Middle frontal gyrus (tissue), 1 donor: ENCODE measurements at regions not wholly inside any gene's neighbourhood (a gene's known extent, or its start where the extent isn't known, plus 50 kb on each side); places are given as distances from the start of the nearest gene placed in this dataset.
"Not testable (repeated sequence)": the region's sequence is repeated elsewhere in the genome, so short reads cannot be mapped to it uniquely, and the experiment has no call there.

Experiments
- DNase-seq: peaks from one replicate; pipeline ENCODE4 v3.0.0-alpha.2; 2015; ENCODE audit warnings: low spot score; ENCODE audit errors: extremely low spot score

DNA sequence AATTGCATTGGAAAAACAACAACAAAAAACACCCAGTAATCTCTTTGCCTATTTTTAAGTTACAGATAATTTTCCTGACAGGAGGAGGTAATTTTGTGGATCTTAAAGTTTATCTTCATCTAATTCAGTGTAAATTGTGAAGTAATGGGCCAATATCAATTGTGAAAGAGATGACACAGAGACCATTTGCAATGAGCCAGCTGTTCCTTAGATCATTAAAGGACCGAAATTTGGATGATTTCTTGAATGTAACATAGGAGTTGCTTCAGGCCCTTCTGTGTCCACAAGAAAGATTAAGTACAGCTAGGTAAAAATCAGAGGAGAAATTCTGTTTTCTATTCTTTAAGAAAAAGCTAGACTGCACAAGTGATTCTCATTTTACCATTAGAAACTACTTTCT, 718.5 kb upstream of the ANO3 start:
- no peak for DNase-seq

DNA sequence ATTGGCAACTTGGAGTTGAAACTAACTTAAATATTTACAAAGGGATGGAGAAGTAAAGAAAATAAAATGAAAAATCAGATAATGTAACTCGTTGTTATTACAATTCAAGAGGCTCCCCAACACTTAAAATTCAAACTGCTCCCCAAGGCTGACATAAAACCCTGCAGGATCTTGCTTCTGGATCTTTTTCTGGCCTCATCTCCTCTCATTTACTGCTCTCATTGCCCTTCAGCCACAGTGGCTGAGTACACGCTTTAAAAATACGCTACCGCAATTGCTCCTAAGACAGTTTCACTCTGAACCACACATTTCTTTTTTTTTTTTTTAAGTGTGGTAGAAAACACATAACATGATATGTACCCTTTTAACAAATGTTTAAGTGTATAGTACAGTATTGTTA, 718.1 kb upstream of the ANO3 start:
- no peak for DNase-seq

DNA sequence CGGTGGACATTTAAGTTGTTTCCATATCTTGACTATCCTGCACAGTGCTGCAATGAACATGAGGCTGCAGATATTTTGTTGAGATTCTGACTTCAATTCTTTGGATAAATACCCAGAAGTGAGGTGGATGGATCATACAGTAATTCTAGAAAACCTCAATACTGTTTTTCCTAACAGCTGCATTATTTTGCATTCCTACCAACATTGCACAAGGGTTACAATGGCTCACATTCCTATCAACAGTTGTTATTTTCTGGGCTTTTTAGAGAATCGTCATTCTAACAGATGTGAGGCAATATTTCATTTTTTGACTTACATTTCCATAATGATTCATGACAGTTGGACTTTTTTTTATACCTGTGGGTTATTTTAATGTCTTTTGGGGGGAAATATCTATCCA, 716.9 kb upstream of the ANO3 start:
- no peak for DNase-seq

DNA sequence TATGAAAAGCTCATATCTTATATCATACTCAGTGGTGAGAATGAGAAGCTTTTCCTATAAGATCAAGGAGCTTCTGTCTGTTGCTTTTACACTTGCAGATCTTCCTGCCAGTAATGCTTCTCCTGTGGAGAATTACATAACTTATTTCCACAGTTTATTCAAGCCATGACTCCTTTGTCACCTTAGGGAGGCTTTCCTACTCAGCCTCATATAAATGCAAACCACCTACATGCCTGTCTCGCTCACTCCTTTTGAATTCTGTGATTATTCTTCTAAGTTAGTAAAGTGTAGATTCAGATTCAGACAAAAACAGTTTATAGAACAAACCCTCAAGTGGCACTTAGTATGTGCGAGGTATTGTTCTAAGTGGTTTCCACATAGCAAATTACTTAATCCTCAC, 716.1 kb upstream of the ANO3 start:
- no peak for DNase-seq

- no peak for DNase-seq
These were observed 706.8 kb upstream of the ANO3 start for GRCh38 chr11:25625094-25625493.

GRCh38 chr11:25628030-25628429, 703.9 kb upstream of the ANO3 start:
- no peak for DNase-seq

- DNase-seq = no peak
These were observed 698.7 kb upstream of the ANO3 start for GRCh38 chr11:25633230-25633629.

DNA sequence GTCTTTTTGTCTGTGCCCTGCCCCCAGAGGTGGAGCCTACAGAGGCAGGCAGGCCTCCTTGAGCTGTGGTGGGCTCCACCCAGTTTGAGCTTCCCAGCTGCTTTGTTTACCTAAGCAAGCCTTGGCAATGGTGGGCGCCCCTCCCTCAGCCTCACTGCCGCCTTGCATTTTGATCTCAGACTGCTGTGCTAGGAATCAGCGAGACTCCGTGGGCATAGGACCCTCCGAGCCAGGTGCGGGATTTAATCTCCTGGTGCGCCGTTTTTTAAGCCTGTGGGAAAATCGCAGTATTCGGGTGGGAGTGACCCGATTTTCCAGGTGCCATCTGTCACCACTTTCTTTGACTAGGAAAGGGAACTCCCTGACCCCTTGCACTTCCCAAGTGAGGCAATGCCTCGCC, 682.7 kb upstream of the ANO3 start:
- DNase-seq = not testable (repeated sequence)

DNA sequence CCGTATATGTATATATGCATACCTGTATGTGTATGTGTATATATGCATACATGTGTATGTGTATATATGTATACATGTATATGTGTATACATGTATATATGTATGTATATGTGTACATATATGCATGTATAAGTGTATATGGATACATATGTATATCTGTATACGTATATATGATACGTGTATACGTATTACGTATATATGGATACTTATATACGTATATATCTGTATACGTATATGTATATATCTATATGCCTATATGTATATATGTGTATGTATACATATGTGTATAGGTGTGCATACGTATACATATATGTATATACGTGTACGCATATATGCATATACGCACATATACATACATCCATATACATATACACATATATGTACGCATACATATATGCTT, 681.6 kb upstream of the ANO3 start:
- DNase-seq = no peak

GRCh38 chr11:25655636-25656035, 676.3 kb upstream of the ANO3 start:
- DNase-seq = no peak

DNA sequence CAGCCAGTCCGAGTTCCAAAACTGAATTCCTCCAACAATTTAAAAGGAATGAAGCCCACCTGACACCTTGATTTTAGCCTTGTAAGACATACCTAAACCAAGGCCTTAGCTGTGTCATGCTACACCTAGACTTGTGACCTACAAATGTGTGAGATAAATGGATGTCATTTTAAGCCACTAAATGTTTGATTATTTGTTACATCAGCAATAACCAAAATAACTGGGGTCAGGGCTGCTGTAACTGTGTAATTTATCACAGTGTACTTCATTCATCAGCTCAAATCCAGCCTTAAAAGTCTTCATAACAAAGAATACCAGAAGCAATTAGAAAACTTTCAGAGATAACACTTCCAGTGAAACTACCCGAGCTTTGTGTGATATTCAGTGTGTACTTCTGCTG, 673.0 kb upstream of the ANO3 start:
- DNase-seq = no peak

GRCh38 chr11:25659706-25660105, 672.2 kb upstream of the ANO3 start:
- no peak for DNase-seq

DNA sequence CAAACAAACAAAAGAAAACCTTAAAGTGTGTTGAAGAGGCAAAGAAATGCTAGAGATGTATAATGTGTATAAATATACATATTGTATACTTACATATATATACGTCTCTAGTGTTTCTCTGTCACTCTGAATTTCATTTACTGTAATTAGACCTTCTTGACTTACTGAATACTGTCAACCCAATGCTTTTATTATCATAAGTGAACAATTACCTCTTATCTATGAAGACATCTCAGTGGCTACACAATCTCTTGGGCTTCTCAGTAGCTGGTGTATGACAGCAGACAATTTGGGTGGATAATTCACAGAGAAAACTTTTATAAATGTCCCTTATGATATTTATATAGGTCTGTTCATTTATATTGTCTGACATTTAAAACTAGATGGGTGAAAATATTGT, 664.1 kb upstream of the ANO3 start:
- no peak for DNase-seq

GRCh38 chr11:25691959-25692358, 640.0 kb upstream of the ANO3 start:
- DNase-seq = no peak

DNA sequence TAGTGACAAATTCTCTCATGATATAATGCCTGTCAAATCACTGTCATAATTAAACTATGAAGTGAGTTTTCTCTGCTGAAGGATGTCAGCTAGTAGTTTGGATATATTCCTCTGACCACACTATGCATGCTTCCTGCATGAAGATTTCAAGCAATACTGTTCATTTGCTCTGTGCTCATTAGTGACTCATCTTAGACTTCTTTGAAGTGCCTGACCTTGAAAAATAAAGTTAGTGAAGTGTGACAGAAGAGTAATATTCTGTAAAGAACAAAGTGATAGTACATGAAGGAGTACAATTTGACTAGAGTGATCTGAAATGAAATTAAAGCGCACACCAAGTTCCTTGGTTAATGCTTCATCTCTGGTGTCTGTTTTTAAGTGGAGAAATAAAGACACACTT, 629.5 kb upstream of the ANO3 start:
- DNase-seq = no peak

DNA sequence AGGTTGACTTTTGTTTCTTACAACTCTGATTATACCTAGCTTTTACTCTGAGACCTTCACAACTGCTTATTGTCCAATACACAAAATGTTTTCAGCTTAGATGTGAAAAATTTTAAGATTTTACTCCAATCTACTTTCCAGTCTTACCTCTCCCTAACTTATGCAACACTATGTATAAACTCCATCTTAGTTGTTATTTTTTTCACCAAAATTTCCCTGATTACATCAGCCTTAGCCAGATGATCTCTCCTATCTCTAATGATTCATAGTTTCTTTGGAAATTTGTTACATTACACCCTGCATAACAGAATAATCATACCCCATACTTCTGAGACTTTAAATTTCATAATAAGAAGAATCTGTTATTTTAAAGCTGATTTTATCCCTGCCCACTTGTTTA, 621.0 kb upstream of the ANO3 start:
- DNase-seq = no peak

GRCh38 chr11:25727944-25728343, 604.0 kb upstream of the ANO3 start:
- no peak for DNase-seq

GRCh38 chr11:25730230-25730629, 601.7 kb upstream of the ANO3 start:
- DNase-seq = no peak

- no peak for DNase-seq
These were observed 598.2 kb upstream of the ANO3 start for GRCh38 chr11:25733777-25734176.

DNA sequence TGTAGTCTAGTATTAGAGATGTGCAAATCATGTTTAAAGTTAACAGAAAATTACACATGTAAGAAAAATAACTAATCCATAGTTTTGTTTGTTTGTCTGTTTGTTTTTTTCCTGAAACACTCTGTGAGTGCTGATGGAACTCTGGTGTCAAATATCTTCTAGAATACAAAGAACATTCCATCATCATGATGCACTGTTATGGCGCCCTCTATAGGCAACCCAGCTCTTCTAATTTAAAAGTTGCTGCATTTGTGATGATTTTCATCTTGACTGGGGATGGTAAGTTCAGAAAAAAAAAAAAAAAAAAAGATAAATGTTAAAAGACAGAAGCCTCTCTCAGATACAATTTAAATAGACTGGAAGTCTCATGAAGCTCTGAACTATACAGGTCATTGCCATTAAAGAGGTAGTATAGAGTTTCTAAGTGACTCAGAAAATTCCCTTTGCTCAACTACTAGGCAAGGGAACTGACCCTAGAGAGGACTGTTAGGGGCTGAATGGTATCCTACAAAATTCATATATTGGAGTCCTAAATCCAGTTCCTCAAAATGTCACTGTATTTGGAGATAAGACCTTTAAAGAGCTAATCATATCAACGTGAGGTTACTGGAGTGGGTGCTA, 597.2 kb upstream of the ANO3 start:
- DNase-seq = no peak

DNA sequence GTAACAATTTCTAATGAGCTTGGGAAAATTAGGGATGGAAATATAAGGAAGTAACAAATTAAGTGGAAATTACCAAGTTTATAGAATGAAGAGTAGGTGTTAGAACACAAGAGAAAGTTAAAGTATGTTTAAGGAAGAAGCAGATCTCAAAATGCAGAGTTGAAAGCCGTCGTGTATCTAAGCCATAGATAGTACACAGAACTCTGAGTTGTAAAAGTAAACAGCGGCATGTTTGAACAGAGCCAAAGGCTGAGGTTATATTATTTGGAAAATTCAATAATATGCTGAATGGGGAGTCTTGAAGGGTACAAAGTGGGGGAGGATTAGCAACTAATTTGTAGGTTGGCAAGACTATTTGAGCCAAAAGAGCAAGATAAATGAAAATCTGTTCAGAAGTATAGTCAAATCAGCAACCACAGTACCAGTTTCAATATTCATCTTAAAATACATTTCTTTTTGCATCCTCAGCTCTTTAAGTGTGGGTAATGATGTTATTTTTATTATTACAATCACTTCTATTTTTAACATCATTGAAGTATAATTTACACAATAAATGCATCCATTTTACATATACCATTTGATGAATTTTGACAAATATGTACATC, 594.8 kb upstream of the ANO3 start:
- DNase-seq = no peak

DNA sequence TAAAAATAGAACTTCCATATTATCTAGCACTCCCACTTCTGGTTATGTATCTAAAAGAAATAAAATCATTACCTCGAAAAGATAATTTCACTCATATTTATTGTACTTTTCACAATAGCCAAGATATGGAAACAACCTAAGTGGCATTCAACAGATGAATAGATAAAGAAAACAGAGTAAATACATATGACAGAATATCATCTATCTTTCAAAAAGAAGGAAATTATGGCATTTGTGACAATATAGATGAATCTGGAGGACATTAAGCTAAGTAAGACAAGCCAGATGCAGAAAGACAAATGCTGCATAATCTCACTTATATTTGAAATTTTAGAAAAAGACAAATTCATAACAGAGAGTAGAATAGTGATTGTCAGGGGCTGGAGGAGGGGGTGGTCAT, 590.0 kb upstream of the ANO3 start:
- no peak for DNase-seq

- no peak for DNase-seq
These were observed 589.1 kb upstream of the ANO3 start for GRCh38 chr11:25742800-25743199.

DNA sequence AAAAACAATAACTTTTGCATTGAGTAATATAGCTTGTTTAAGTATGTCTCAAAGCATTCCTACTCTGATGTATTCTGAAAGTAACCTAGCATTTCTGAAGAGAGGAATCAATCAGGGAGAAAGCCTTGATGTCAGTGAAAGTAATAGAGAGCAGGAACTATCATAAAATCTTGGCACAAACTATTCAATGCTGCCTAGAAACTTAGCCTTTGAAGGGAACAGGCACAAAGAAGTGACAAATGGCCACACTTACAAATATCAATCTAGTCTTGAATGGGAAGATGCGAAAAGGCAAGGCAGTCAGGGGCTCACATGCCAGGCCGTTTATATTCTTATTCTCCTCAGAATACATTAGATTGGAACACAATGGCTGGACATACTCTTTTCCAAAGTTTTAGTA, 576.5 kb upstream of the ANO3 start:
- no peak for DNase-seq
